ENCODE measurements at regions not wholly inside any gene's neighbourhood (a gene's known extent, or its start where the extent isn't known, plus 50 kb on each side); places are given as distances from the start of the nearest gene placed in this dataset.

DNA sequence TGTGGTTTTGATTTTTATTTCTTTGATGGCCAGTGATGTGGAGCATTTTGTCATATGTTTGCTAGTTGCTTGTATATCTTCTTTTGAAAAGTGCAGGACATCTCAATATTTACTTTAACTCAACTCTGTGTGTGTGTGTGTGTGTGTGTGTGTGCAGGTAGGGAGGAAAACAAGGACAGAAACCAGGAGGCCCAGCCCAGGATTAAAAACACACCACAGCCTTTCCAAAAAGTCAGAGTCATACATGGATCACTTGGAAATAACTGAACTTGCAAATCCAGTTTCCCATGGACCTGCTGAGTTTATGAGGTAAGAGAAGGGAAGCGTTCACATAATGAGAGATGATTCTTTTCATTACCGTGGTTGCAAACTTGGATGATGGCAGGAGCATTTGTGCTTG is 189.9 kb upstream of the LYZL1 start:
- Histone ChIP-seq H3K27me3 (ENCODE audit: control insufficient read depth, insufficient read depth, low read length) (no peaks in the 10 kb centered on the region), H3K4me3 (ENCODE audit: low read length) (no peak overlapping the region), H3K9me3 (ENCODE audit: control insufficient read depth, insufficient read depth, low read length) (no peaks in the 10 kb centered on the region), H3K36me3 (ENCODE audit: control insufficient read depth, insufficient read depth, low read length) (no peaks in the 10 kb centered on the region), H3K4me1 (ENCODE audit: control insufficient read depth, insufficient read depth, low read length) (no peaks in the 10 kb centered on the region), H3K27ac (ENCODE audit: low read length) (no peak overlapping the region)
- intact Hi-C loops (cut with micrococcal nuclease) = no loop called here
- H3K27ac Mint-ChIP-seq = no peak overlapping the region
- DNase-seq (no peak), ATAC-seq (no peak)
- no peak overlapping the region for H3K4me3 Mint-ChIP-seq
- H3K9me3 Mint-ChIP-seq = peaks cover 3% of the 10 kb centered on the region in 2 donors
- H3K36me3 Mint-ChIP-seq = no peaks in the 10 kb centered on the region
- H3K27me3 Mint-ChIP-seq (ENCODE audit: low read depth in 2 of 2) = peaks cover 9 to 11% of the 10 kb centered on the region in 2 donors
- WGBS (ENCODE audit: insufficient coverage) = 50% methylated on average over 2 of the region's 2 CpGs
- no peaks in the 10 kb centered on the region for H3K4me1 Mint-ChIP-seq
- TF ChIP-seq, protein P1, sequence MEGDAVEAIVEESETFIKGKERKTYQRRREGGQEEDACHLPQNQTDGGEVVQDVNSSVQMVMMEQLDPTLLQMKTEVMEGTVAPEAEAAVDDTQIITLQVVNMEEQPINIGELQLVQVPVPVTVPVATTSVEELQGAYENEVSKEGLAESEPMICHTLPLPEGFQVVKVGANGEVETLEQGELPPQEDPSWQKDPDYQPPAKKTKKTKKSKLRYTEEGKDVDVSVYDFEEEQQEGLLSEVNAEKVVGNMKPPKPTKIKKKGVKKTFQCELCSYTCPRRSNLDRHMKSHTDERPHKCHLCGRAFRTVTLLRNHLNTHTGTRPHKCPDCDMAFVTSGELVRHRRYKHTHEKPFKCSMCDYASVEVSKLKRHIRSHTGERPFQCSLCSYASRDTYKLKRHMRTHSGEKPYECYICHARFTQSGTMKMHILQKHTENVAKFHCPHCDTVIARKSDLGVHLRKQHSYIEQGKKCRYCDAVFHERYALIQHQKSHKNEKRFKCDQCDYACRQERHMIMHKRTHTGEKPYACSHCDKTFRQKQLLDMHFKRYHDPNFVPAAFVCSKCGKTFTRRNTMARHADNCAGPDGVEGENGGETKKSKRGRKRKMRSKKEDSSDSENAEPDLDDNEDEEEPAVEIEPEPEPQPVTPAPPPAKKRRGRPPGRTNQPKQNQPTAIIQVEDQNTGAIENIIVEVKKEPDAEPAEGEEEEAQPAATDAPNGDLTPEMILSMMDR (IDR thresholded peaks at IDR 0.05) = no peak

DNA sequence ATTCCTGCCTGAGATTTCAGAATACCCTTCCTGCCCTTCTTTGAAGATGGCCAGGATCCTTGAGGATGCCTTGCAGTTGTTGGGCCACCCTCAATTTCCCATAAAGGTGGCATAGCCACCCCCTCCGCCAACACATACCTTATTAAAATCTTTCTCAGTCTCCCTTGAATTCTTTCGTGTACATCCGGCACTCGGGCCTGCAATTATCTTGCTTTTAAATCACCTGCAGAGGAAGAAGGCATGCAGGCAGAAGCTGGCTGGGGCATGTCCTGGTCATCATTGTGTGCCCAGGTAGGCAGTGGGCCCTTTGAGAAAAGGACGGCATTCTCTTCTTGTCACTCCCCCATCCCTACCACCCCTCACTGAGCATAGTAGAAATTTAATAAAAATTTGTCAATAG is 189.5 kb upstream of the LYZL1 start:
- Histone ChIP-seq H3K27ac (ENCODE audit: low read length) (no peak overlapping the region), H3K9me3 (ENCODE audit: control insufficient read depth, insufficient read depth, low read length) (no peaks in the 10 kb centered on the region), H3K36me3 (ENCODE audit: control insufficient read depth, insufficient read depth, low read length) (no peaks in the 10 kb centered on the region), H3K4me1 (ENCODE audit: control insufficient read depth, insufficient read depth, low read length) (no peaks in the 10 kb centered on the region), H3K27me3 (ENCODE audit: control insufficient read depth, insufficient read depth, low read length) (no peaks in the 10 kb centered on the region), H3K4me3 (ENCODE audit: low read length) (no peak overlapping the region)
- H3K4me1 Mint-ChIP-seq = no peaks in the 10 kb centered on the region
- intact Hi-C loops (cut with micrococcal nuclease) = no loop called here
- WGBS (ENCODE audit: insufficient coverage) = 93% methylated on average over 4 of the region's 5 CpGs
- no peak overlapping the region for H3K4me3 Mint-ChIP-seq
- H3K27me3 Mint-ChIP-seq (ENCODE audit: low read depth in 2 of 2) = peaks cover 9 to 15% of the 10 kb centered on the region in 2 donors
- DNase-seq = no peak
- H3K9me3 Mint-ChIP-seq = peaks cover 3 to 4% of the 10 kb centered on the region in 2 donors
- no peak for ATAC-seq
- TF ChIP-seq, protein P1 (IDR thresholded peaks at IDR 0.05) = no peak
- H3K36me3 Mint-ChIP-seq = no peaks in the 10 kb centered on the region
- H3K27ac Mint-ChIP-seq = no peak overlapping the region

DNA sequence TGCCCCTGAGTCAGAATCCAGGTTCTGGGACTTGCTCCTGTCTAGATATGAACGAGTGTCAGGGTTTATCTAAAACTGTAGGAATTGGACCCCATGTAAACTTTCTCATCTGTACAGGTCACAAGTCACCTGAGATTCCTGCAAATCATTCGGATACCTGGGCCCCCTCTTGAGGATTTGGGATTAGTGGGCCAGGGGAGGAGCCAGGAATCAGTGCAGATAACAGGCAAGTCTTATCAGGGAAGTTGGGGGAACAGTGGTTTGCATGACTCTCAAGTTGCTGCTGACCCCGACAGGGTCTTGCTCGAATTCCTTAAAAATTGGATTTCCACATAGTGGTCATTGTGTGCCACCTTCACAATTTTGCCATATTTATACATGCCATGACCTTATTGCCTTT is 188.4 kb upstream of the LYZL1 start:
- Histone ChIP-seq H3K27ac (ENCODE audit: low read length) (no peak overlapping the region), H3K36me3 (ENCODE audit: control insufficient read depth, insufficient read depth, low read length) (no peaks in the 10 kb centered on the region), H3K9me3 (ENCODE audit: control insufficient read depth, insufficient read depth, low read length) (no peaks in the 10 kb centered on the region), H3K4me3 (ENCODE audit: low read length) (no peak overlapping the region), H3K4me1 (ENCODE audit: control insufficient read depth, insufficient read depth, low read length) (no peaks in the 10 kb centered on the region), H3K27me3 (ENCODE audit: control insufficient read depth, insufficient read depth, low read length) (no peaks in the 10 kb centered on the region)
- TF ChIP-seq, protein P1 (IDR thresholded peaks at IDR 0.05) = no peak
- ATAC-seq = no peak
- H3K4me3 Mint-ChIP-seq = no peak overlapping the region
- no peaks in the 10 kb centered on the region for H3K36me3 Mint-ChIP-seq
- 82% methylated on average over 4 of the region's 4 CpGs for WGBS (ENCODE audit: insufficient coverage)
- H3K27ac Mint-ChIP-seq = no peak overlapping the region
- H3K9me3 Mint-ChIP-seq = peaks cover 3 to 4% of the 10 kb centered on the region in 2 donors
- H3K27me3 Mint-ChIP-seq (ENCODE audit: low read depth in 2 of 2) = peaks cover 9 to 19% of the 10 kb centered on the region in 2 donors
- no peak for DNase-seq
- no peaks in the 10 kb centered on the region for H3K4me1 Mint-ChIP-seq
- intact Hi-C loops (cut with micrococcal nuclease) = no loop called here

DNA sequence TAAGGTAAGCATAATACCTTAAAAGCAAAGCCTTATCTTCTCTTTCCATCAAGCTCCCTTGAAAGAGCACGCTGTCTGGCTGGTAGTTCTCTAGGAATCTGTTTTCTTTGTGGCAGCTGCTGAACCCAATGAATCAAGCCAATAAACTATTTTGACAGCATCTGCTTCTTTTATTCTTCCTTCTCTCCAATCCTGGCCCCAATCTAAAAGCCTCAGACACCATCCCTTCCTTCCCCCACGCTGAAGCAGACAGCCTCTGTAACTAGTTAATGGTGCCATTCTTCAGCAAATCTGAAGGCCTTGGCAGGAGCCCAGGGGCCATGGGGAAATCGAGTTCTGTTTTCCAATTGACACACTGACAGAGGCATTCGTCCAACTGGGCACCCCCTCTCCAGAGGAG is 186.6 kb upstream of the LYZL1 start:
- Histone ChIP-seq H3K27me3 (ENCODE audit: control insufficient read depth, insufficient read depth, low read length) (no peaks in the 10 kb centered on the region), H3K4me1 (ENCODE audit: control insufficient read depth, insufficient read depth, low read length) (no peaks in the 10 kb centered on the region), H3K36me3 (ENCODE audit: control insufficient read depth, insufficient read depth, low read length) (no peaks in the 10 kb centered on the region), H3K9me3 (ENCODE audit: control insufficient read depth, insufficient read depth, low read length) (no peaks in the 10 kb centered on the region), H3K27ac (ENCODE audit: low read length) (no peak overlapping the region), H3K4me3 (ENCODE audit: low read length) (no peak overlapping the region)
- no peaks in the 10 kb centered on the region for H3K36me3 Mint-ChIP-seq
- peaks cover 7 to 13% of the 10 kb centered on the region in 2 donors for H3K27me3 Mint-ChIP-seq (ENCODE audit: low read depth in 2 of 2)
- H3K27ac Mint-ChIP-seq = no peak overlapping the region
- DNase-seq (no peak), ATAC-seq (no peak)
- 7% methylated on average over 4 of the region's 4 CpGs for WGBS (ENCODE audit: insufficient coverage)
- no peak overlapping the region for H3K4me3 Mint-ChIP-seq
- intact Hi-C loops (cut with micrococcal nuclease) = no loop called here
- H3K9me3 Mint-ChIP-seq = peaks cover 3 to 4% of the 10 kb centered on the region in 2 donors
- TF ChIP-seq, protein P1 (IDR thresholded peaks at IDR 0.05) = no peak
- no peaks in the 10 kb centered on the region for H3K4me1 Mint-ChIP-seq

All from natural killer cell (primary cell).